ENCODE measurements at regions not wholly inside any gene's neighbourhood (a gene's known extent, or its start where the extent isn't known, plus 50 kb on each side); places are given as distances from the start of the nearest gene placed in this dataset.

- TF ChIP-seq CTCF (IDR thresholded peaks at IDR 0.05) (no peak), EP300 (IDR thresholded peaks at IDR 0.05) (no peak)
These were observed 182.4 kb upstream of the TOM1L1 start for GRCh38 chr17:54718286-54718685.

All from stomach (tissue), 4 donors.